HEK293T (cell line): ENCODE measurements at regions not wholly inside any gene's neighbourhood (a gene's known extent, or its start where the extent isn't known, plus 50 kb on each side); places are given as distances from the start of the nearest gene placed in this dataset.

Experiments used
- BHLHE40 ChIP-seq: fragments of 450-650 bp; IDR thresholded peaks from 2 replicates; pipeline ENCODE4 v1.6.1; 2016; ENCODE audit warnings: mild to moderate bottlenecking, moderate library complexity, borderline replicate concordance
- ELF4 ChIP-seq: fragments of 450-650 bp; IDR thresholded peaks from 2 replicates; pipeline ENCODE4 v1.6.1; 2017; ENCODE audit warnings: antibody characterized with exemption
- FOXA1 ChIP-seq: fragments of 450-650 bp; IDR thresholded peaks from 2 replicates; pipeline ENCODE4 v1.6.1; 2016; ENCODE audit warnings: mild to moderate bottlenecking
- FOXK2 ChIP-seq: fragments of 450-650 bp; IDR thresholded peaks from 2 replicates; pipeline ENCODE4 v1.6.1; 2016; ENCODE audit warnings: mild to moderate bottlenecking
- HDGF ChIP-seq: fragments of 450-650 bp; IDR thresholded peaks from 2 replicates; pipeline ENCODE4 v1.6.1; 2017; ENCODE audit warnings: antibody characterized with exemption, borderline replicate concordance
- LEF1 ChIP-seq: fragments of 450-650 bp; IDR thresholded peaks from 2 replicates; pipeline ENCODE4 v1.6.1; 2017; ENCODE audit warnings: mild to moderate bottlenecking, borderline replicate concordance
- SP1 ChIP-seq: fragments of 450-650 bp; IDR thresholded peaks from 2 replicates; pipeline ENCODE4 v1.6.1; 2017
- SUZ12 ChIP-seq: fragments of 450-650 bp; IDR thresholded peaks from 2 replicates; pipeline ENCODE4 v1.6.1; 2016; ENCODE audit warnings: mild to moderate bottlenecking

DNA sequence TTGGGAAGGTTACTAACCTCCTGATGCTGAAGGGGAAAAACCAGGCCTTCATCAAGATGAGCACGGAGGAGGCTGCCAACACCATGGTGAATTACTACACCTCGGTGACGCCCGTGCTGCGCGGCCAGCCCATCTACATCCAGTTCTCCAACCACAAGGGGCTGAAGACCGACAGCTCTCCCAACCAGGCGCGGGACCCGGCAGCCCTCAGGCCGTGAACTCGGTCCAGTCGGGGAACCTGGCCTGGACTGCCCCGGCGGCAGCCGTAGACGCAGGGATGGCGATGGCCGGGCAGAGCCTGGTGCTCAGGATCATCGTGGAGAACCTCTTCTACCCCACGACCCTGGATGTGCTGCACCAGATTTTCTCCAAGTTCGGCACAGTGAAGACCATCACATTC is 133.0 kb upstream of the FUT8 start:
- TF ChIP-seq LEF1 (no peak), HDGF (no peak), BHLHE40 (no peak), SP1 (no peak), FOXK2 (no peak), ELF4 (no peak), FOXA1 (no peak), SUZ12 (no peak)
